WTC11 (cell line): ENCODE measurements at regions not wholly inside any gene's neighbourhood (a gene's known extent, or its start where the extent isn't known, plus 50 kb on each side); places are given as distances from the start of the nearest gene placed in this dataset.

Source experiments
- ATAC-seq: fragments of 200-7000 bp; cut with Tn5 transposase; 2 replicates; pipeline ENCODE4 v1.10.0; 2021; ENCODE audit warnings: mild to moderate bottlenecking, moderate library complexity
- CTCF ChIA-PET: fragments of 300-600 bp; sonication (Branson Sonifier 250); formaldehyde crosslinking; loops from one replicate; lab custom pipeline; 2021; ENCODE audit warnings: antibody characterized with exemption; lab: Charles Lee
- POLR2A ChIA-PET: fragments of 350-600 bp; sonication (Branson Sonifier 250); formaldehyde crosslinking; loops from one replicate; lab custom pipeline; 2021; ENCODE audit warnings: antibody characterized with exemption; lab: Charles Lee
- DNase-seq: peaks from one replicate; pipeline ENCODE4 v3.0.0; 2021; ENCODE audit warnings: low spot score
- H3K27ac Mint-ChIP-seq: 2 replicates; pipeline ENCODE4 v1.8.0; 2021; ENCODE audit warnings: mixed read lengths
- H3K27me3 Mint-ChIP-seq: 2 replicates; pipeline ENCODE4 v1.8.0; 2021; ENCODE audit warnings: low read depth, mild to moderate bottlenecking, moderate library complexity, mixed read lengths
- H3K36me3 Mint-ChIP-seq: 2 replicates; pipeline ENCODE4 v1.8.0; 2021; ENCODE audit warnings: mixed read lengths
- H3K4me1 Mint-ChIP-seq: 2 replicates; pipeline ENCODE4 v1.8.0; 2022; ENCODE audit warnings: mixed read lengths
- H3K4me3 Mint-ChIP-seq: 2 replicates; pipeline ENCODE4 v1.8.0; 2021; ENCODE audit warnings: mild to moderate bottlenecking, moderate library complexity, mixed read lengths
- H3K9me3 Mint-ChIP-seq: 2 replicates; pipeline ENCODE4 v1.8.0; 2021; ENCODE audit warnings: mixed read lengths
- IRF1 ChIP-seq: sonication (generic); formaldehyde crosslinking; IDR thresholded peaks from 2 replicates; pipeline ENCODE4 v1.8.0; 2023; ENCODE audit warnings: missing genetic modification reagents
- MAX ChIP-seq: sonication (generic); formaldehyde crosslinking; IDR thresholded peaks from 2 replicates; pipeline ENCODE4 v1.8.0; 2022; ENCODE audit warnings: mild to moderate bottlenecking, missing genetic modification reagents
- RELA ChIP-seq: sonication (generic); formaldehyde crosslinking; IDR thresholded peaks from 2 replicates; pipeline ENCODE4 v1.8.1; 2022; ENCODE audit warnings: missing genetic modification reagents, mild to moderate bottlenecking, borderline replicate concordance
- ZNF423 ChIP-seq: fragments of 250-450 bp; sonication (Bioruptor Pico); IDR thresholded peaks from 2 replicates; pipeline ENCODE4 v2.1.2; 2022; ENCODE audit warnings: mild to moderate bottlenecking, moderate library complexity
- ZNF671 ChIP-seq: fragments of 250-450 bp; sonication (Bioruptor Pico); IDR thresholded peaks from 2 replicates; pipeline ENCODE4 v1.8.0; 2021; ENCODE audit warnings: mild to moderate bottlenecking
- TF ChIP-seq, protein P1 (sequence below): fragments of 250-450 bp; sonication (Bioruptor Pico); IDR thresholded peaks from 2 replicates; pipeline ENCODE4 v1.9.0; 2021; ENCODE audit warnings: mild to moderate bottlenecking, borderline replicate concordance

DNA sequence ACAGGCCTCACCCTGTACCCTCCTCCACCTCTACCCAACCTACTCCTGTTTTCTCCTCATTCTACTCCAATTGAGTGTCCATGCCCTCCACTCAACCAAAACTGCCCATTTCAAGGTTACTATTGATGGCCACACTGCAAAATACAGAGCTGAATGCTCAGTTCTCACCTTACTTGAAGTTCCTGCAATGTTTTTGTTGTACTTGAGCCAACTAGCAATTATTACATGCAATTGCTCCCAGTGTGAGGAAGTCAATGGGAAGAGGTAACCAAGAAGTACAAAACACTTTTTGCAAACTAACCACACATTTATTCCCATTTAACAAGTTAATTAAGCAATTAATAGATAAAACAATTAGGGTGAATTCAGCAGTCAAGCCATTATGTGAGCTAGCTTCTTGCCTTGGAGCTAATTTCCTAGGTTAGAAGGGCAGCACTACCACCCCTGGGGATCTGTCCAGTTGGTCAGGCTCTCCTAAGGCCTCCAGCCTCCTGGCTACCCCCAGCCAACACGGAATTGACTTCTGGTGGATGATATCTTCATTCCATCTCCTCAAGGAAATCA, 52.4 kb upstream of the GGTLC1 start (continued):
- TF ChIP-seq MAX (CRISPR knock-in tag): no peak
- TF ChIP-seq, all 79 proteins: peak for 0

DNA sequence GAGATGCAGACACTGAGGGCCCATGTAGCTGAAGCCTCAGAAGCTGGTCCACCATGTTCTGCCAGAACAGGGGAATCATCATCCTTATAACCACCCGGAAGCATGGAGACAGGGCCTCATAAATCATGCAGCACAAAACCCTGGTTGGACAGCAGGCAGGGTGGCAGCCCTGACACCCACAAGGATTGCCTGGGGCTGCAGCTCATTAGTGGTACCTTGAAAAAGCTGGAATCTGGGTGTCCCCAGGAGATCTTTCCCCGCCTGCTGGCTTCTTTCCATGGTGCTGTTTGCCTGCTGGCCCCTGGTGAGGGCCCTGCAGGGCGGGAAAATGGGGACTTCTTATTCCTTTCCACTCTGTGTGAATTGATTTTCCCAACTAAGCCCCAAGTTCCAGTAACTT, 50.6 kb upstream of the GGTLC1 start:
- H3K4me3 Mint-ChIP-seq: no peak overlapping the region
- CTCF ChIA-PET: no interaction called here
- TF ChIP-seq ZNF671 (CRISPR knock-in tag) (no peak), RELA (CRISPR knock-in tag) (no peak), IRF1 (CRISPR knock-in tag) (no peak), ZNF423 (no peak), MAX (CRISPR knock-in tag) (no peak)
- TF ChIP-seq, protein P1, sequence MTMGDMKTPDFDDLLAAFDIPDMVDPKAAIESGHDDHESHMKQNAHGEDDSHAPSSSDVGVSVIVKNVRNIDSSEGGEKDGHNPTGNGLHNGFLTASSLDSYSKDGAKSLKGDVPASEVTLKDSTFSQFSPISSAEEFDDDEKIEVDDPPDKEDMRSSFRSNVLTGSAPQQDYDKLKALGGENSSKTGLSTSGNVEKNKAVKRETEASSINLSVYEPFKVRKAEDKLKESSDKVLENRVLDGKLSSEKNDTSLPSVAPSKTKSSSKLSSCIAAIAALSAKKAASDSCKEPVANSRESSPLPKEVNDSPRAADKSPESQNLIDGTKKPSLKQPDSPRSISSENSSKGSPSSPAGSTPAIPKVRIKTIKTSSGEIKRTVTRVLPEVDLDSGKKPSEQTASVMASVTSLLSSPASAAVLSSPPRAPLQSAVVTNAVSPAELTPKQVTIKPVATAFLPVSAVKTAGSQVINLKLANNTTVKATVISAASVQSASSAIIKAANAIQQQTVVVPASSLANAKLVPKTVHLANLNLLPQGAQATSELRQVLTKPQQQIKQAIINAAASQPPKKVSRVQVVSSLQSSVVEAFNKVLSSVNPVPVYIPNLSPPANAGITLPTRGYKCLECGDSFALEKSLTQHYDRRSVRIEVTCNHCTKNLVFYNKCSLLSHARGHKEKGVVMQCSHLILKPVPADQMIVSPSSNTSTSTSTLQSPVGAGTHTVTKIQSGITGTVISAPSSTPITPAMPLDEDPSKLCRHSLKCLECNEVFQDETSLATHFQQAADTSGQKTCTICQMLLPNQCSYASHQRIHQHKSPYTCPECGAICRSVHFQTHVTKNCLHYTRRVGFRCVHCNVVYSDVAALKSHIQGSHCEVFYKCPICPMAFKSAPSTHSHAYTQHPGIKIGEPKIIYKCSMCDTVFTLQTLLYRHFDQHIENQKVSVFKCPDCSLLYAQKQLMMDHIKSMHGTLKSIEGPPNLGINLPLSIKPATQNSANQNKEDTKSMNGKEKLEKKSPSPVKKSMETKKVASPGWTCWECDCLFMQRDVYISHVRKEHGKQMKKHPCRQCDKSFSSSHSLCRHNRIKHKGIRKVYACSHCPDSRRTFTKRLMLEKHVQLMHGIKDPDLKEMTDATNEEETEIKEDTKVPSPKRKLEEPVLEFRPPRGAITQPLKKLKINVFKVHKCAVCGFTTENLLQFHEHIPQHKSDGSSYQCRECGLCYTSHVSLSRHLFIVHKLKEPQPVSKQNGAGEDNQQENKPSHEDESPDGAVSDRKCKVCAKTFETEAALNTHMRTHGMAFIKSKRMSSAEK (CRISPR knock-in tag): no peak
- TF ChIP-seq, all 79 proteins: peak for 0
- DNase-seq: no peak
- Mint-ChIP-seq H3K27ac (no peak overlapping the region), H3K36me3 (no peaks in the 10 kb centered on the region), H3K4me1 (peaks cover 8% of the 10 kb centered on the region), H3K9me3 (no peaks in the 10 kb centered on the region), H3K27me3 (no peaks in the 10 kb centered on the region)
- ATAC-seq: no peak
- POLR2A ChIA-PET: no interaction called here
